ENCODE measurements at regions not wholly inside any gene's neighbourhood (a gene's known extent, or its start where the extent isn't known, plus 50 kb on each side); places are given as distances from the start of the nearest gene placed in this dataset.
"Not testable (repeated sequence)": the region's sequence is repeated elsewhere in the genome, so short reads cannot be mapped to it uniquely, and the experiment has no call there.

DNA sequence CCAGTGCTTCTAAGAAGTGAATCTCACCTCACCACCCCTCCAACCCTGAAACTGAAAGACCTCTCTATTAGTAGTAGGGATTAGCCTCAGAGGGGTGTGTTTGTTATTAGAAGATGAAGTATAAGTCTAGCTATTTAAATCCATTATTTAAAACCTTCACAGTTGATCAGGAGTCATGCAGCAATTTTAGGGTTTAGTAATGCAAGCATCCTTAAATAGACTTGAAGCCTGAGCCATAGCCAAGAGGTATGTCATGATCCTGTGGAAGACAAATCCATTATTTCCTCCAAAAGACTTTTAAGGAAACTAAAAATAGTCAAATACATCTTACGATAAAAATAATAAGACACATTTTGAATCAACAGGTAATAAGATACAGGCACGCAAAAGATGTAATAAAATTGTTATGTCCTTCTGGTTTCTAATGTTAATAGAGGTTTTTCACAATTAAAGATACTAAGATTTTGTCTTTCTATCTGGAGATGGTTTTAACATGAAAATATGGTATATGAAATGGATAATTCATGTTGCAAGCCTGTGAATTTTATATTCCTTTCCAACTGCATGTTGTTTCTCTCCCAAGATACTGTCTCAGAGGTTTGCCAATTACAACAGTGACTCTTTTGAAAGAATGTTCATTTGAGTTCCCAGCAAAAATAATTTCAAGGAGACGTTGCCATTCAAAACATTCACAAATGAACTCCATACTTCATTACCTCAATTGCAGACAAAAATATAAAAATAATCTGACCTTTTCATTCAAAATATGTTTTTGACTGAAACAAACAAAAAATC is 68.0 kb downstream of the LUZP4 start:
- no peak for DNase-seq

DNA sequence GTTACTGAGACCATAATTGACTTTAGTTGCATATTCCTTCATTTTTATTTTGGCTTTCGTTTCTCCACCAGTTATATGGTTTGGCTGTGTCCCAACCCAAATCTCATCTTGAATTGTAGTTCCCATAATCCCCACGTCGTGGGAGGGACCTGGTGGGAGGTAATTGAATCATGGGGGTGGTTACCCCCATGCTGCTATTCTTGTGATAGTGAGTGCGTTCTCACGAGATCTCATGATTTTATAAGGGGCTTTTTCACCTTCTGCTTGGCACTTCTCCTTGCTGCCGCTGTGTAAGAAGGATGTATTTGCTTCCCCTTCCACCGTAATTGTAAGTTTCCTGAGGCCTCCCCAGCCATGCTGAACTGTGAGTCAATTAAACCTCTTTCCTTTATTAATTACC is 70.0 kb downstream of the LUZP4 start:
- DNase-seq, result not testable (repeated sequence)

DNA sequence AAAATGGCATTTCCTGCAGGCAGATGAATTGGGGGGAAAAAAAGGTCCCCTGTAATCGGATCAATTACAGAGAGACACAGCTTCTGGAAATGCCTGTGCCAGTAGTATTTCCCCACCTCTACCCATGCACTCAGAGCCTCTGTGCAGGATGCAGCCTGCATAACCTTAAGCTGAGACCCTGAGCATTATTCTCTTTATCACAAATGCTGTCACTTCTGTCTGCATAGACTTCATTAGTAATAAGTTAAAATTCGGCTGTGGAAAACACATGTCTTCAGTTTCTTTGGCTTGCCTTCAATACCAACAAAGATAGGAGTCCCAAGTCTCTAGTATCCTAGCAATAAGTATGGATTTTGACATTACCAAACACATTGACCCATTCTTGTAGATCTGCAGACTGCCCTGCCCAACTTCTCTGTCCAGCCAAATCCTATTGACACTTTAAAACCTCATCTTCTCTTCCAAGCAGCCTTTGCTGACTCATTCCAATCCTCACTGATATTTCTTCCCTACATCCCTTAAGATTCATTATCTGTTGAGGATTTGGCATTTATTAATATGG is 70.8 kb downstream of the LUZP4 start:
- DNase-seq, result no peak

DNA sequence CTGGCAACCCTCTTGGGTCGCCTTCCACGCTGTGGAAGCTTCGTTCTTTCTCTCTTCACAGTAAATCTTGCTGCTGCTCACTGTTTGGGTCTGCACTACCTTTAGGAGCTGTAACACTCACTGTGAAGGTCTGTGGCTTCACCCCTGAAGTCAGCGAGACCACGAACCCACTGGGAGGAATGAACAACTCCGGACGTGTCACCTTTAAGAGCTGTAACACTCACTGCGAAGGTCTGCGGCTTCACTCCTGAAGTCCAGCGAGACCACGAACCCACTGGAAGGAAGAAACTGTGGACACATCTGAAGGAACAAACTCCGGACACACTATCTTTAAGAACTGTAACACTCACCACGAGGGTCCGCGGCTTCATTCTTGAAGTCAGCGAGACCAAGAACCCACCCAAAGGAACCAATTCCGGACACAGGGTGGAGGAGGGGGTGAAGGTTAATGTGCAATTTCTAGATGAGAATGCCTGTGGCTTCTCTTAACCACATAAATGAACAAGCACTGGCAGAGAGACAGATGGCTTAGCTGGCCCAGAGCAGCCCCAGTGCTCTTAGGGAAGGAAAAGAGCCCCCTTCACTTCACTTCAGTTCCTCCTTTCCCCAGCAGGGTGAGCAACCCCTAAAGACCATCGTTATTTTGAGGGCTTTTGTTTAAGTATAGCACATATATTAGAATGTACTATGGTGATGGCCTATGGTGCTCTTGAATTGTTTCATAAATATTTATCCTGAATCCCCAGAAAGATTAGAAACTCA is 73.0 kb downstream of the LUZP4 start:
- DNase-seq, result peak; percentile 30

DNA sequence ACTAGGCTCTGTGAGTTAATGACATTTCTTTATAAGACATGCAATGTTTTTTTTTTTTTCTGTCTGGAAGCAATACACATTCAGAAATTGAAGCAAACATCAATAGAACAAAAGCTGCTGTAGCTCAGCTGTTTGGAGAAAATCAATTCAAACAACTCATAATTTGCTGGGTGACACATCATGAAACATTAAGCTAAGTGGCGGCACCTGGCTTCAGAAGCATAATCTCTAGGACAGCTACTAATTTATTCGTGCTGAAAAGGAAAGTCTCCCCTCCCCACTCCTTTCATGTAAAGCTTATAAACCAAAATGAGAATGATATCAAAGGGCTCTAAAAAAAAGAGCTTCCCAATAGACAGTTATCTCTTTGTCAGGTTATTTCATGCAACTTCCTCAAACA is 73.9 kb downstream of the LUZP4 start:
- DNase-seq, result no peak

DNA sequence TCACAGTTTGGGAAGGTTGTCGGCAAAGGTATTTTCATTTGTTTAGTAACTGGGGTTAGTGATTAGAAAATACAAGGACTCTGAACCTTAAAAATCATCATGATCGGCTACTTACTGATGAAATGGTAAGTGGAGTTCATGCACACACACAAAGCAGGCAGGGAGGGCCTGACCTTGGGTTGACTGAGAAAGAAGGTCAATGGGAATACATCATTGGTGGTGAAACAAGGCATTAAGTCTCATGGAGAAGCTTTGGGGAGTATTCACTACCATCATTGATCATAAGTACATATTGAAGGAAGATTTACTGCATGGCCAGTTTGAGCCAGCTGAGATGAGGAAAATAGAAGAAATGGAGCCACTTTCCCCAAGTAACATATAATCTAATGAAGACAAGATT is 74.4 kb downstream of the LUZP4 start:
- DNase-seq, result no peak

DNA sequence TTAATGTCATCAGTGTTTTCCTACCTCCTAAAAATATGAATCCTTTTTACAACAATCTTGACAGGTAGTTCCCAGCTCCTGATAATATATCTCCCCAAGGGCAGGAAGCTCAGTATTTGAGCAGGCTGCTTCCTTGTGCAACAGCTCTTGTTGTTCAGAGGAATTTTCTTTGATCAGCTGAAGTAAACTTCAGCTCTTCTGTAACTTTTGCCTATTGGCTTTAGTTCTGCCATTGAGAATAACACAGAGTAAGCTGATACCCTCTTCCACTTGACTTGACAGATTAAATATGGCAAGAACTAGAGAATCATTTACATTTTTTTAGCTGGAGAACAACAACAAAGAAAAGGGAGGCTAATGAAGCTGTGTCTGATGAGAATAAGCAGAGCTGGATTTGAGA is 75.2 kb downstream of the LUZP4 start:
- DNase-seq, result no peak

DNA sequence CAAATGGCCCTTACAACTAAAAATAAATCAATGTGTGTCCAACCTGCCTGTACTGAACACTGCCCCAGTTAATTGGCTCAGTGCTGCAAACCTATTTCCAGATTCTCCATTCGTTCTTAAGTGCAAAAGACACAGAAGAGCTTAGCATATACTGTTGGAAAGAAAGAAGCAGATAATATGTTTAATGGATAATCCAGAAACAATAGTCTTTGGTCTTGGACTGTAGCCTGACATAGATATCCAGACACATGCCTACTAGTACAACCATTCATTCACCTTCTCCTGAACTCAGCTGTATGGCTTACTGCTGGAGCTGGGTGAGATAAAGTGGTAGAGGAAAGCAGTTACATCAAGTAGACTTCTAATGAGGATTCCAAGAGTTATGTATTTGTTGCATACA is 77.0 kb downstream of the LUZP4 start:
- DNase-seq, result no peak

DNA sequence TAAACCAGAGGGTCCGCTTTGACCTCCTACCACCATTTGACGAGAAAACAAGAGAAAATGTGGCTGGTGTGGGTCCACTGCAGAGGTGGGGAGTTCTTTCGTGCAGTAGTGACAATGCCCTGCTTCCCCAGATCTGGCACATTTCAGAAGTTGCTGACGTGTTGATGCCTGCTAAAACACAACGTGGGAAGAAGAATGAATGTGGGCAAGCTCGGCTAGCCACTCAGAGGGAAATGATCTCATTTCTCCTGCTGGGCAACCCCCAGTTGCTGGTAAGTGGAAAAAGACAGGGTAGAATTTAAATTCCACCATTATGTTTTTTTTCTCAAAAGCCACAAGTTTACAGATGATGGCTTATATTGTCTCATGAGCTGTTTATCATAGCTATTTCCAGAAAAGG is 77.9 kb downstream of the LUZP4 start:
- no peak for DNase-seq

DNA sequence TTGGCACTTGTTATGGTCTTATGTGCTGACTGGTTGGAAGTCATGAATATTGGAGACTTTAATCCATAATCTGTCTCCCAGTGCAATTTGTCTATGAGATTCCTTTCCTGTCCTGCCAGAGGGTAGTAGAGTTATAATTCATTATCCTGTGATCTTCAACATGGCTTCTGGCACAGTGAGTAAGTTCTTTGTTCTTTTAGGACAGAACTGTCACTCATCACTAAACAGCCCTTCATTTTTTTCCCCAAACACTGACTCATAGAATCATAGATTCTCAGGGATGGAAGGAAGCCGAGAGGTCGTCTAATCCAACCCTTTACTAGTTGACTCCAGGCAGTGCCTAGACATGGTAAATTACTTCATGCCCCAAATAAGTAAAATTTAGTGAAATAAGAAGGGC is 78.4 kb downstream of the LUZP4 start:
- no peak for DNase-seq

DNA sequence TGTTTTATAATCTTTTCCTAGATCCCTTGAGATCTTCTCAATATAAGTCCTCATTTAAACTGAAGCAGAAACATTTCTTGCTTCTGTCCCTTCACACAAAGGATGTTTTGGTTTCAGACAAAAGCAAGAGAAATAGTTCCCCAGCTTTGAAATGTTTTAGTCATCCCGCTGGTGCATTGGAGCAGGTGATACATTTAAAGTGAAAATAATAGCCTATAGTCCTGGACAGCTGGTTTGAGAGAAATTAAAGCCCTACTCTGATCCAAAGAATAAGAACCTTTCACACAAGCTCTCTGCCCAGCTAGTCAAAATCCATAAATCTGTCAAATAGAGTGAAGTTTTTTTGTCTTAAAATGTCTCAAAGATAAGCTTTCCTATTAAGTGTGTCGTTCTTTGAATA is 79.4 kb downstream of the LUZP4 start:
- DNase-seq, result no peak

DNA sequence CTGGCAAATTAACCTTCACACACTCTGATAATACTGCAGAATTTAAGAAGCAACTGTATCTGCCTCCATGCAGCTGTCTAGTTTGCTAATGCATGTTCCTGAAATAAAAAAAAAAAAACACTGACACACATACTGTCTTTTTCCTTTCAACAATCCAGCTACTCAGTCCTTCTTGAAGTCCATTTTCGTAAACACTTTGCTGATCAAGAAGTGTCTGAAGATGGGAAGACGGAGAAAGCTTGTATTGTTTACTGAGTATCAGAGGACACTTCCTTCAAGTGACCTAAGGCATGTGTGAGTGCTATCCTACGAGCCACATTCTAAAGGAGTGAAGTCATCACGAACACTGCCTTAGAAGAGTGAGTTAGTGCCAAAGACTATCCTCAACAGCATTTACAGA is 82.6 kb downstream of the LUZP4 start:
- no peak for DNase-seq

DNA sequence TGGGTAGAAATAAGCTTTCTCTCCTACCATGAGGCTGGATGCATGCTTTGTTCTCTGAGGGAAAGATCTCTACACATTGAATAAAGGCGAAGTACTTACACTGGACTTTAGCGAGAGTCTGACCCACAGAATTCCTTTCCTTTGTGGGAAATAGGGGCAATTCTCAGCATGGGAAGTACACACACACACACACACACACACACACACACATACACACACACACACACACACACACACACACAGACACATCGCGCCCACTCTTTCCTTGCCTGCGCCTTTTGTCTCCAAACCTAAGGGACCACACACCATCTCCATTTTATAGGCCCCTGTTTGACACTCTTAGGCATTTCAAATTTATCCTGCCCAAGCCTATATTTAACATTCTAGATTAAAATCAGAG is 83.8 kb downstream of the LUZP4 start:
- no peak for DNase-seq

DNA sequence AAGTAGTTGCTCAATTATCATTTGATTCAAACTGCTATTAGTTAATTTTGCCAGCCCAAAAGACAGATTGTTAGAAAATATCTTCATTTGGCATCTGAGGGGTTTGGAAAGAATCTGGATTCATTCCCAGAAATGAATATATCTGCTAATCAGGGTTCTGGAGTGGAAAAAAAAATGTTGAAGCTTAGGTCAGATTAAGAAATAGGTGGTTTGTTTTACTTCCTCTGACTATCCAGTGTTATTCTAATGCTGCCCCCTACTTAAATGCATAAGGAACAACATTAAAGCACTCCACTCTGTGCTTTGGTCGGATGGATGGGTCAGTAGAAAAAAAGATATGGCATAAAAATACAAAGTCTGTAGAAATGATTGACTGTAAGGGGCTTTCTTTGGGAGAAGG is 89.0 kb downstream of the LUZP4 start:
- no peak for DNase-seq

DNA sequence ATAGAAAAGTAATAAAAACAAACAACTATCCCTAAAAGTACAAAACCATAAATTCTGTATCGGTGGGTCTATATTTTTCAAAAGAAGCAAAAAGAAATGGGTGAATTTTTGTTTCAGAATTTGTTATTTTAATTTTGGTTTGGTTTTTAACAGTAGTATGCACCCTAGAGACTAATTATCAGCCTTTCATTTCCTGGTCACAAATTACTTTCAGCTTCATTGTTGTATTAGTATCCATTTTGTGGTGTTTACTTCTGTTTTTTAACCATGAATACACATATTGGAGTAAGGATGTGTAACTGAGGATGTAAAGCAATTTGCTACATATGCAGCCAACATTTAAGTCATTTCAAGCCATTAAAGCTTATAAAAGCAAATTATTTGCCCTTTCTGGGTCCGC is 97.8 kb downstream of the LUZP4 start:
- DNase-seq, result no peak

DNA sequence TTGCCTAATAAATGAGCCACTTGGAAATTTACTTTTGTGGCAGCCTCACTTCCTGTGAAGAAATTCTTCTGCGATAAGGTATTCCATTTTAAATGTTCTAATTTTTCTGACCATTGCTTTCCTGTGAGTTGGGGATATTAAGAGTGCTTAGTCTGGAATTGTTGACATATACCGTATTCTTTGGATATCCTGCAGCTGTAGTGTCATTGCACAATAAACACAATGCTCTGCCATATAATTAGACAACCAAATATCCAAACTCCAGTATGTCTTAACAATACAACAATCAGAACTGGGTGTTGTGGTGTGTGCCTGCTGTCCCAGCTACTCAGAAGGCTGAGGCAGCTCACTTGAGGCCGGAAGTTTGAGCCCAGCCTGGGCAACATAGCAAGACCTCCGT is 99.4 kb downstream of the LUZP4 start:
- DNase-seq, result no peak

DNA sequence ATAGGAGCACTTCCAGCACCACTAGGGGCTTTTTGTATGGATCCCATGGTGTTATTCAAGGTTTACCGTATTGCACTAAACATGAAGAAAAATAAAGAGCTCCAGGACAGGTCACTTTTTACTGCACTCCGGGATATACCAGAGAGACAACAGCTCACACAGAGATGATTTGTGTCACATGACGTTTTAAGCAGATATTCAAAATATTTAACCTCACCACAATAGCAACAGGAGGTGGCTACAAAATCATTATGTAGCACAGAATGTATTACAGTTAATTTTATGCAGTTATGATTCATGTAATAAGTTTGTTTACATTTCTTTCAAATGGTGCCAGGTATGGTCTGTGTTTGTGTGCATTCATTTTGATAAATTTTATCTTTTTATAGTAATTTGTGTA is 100.6 kb downstream of the LUZP4 start:
- no peak for DNase-seq

DNA sequence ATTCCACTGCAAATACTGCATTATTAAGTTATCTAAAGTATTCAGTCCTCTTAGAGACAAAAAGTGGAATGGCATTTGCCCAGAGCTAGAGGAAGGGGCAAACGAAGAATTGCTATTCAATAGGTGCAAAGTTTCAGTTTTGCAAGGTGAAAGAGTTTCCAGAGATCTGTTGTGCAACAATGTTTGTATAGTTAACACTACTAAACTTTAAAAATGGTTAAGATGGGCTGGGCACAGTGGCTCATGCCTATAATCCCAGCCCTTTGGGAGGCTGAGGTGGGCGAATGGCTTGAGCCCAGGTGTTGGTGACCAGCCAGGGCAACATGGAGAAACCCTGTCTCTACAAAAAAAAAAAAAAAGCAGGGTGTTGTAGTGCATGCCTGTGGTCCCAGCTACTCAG is 102.5 kb downstream of the LUZP4 start:
- no peak for DNase-seq

DNA sequence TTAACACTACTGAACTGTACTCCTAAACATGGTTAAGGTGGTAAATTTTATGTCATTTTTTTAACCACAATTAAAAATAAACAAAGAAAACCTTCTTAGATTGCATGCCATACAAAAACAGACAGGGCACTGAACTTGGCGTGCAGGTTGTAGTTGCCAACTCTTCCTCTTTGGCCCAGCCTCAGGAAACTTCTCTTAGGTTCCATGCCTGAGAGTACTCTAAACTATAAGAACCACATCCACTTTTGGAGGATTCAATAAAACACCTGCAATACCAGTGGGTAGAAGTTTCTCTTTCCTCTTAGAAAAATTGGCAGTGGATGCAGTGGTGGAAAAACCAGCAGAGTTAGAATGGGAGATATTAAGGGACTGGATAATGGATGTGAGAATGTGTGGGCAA is 103.4 kb downstream of the LUZP4 start:
- DNase-seq, result peak; percentile 13

DNA sequence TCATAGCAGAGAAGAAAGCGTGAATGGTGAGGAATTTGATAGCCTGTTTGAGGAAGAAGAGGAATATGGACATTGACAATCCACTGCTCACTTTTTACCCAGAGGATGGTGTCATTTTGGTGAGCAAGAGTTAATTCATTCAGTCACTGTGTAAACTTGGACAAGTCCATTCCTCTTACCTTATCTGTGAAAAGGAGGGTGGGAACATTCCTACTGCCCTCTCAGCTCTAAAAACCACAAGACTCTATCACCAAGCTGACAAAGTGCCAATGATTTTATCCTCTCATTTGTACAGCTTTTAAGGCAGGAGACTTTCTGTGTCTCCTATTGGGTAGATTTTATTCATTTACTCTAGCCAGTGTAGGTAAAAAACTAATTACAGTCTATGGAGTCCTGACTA is 103.8 kb downstream of the LUZP4 start:
- DNase-seq, result no peak

DNA sequence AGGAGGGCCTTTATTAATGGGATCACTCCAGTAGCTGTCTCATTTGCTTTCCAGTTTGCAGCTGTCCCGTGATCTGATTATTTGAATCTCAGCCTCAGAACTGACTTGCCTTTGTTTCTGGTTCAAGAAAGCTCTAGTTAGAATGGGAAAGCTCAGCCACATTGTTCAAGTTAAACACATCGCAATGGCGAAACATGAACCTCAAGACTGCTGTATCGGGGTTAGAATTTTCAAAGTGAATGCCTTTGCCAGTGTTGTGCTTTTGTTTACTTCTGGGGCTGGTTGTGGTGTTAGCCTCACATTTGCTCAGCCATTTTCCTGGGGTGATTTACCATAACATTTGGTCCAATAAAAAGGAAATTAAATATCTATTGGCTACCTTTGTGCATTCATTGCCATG is 105.3 kb downstream of the LUZP4 start:
- not testable (repeated sequence) for DNase-seq

DNA sequence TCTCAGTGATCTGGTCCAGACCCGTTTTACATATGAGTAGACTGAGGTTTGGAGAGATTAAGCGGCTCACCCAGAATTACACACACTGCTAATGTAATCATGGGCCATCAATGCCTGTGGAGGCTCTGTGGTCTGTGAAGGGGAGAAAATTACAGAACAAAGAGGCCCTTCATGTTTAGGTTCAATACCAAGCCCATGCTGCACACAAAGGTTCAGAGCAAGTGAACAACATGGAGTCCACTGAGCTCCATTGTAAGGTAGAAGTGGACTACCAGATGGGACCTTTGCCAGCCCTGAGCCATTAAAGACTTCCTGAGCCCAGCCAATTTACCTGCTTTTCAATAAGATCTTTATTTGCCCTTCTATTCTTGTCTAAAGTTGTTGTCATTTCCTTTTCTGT is 109.8 kb downstream of the LUZP4 start:
- no peak for DNase-seq

DNA sequence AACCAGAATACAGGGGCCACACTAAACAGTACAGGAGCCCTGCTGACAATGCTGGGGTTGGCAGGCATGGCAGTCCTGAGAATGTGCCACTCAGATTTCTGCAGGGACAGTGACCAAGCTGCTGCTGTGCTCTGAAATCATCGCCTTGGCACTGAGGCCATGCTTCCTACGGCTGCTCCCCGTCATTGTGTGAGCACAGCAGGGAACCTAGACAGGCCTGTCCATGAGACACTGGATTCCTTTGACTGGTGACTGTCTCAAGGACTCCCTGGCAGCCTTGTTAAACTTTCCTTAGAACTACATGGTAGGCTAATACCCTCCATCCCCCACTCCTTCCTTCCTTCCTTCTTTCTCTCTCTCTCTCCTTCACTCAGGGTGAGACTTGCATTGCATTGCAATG is 111.4 kb downstream of the LUZP4 start:
- DNase-seq, result no peak

DNA sequence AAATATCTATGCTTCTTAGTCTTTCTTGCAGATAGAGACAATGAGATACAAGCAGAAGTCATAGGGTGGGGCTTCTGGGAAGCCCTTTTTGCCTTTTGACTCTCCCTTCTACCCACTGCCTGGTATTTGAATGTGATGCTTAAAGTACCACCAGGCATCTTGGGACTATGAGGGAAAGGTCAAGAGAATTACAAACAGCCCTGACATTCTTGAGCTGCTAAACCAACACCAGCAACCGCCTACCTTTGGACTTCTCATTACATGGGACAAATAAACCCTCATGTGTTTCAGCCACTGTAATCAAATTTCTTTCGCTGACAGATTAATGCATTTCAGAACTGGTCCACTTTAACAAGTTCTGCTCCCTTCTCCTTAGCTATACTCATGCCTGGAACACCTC is 112.8 kb downstream of the LUZP4 start:
- no peak for DNase-seq
